ENCODE measurements at regions not wholly inside any gene's neighbourhood (a gene's known extent, or its start where the extent isn't known, plus 50 kb on each side); places are given as distances from the start of the nearest gene placed in this dataset.
A peak's percentile ranks its signal among the peaks of the same experiment; 100 is the strongest.
"Not testable (repeated sequence)": the region's sequence is repeated elsewhere in the genome, so short reads cannot be mapped to it uniquely, and the experiment has no call there.

GRCh38 chrX:68994135-68994890, 165.5 kb downstream of the EFNB1 start:
- DNase-seq, result peak; percentile 54

- DNase-seq, result no peak
These were observed 164.1 kb downstream of the EFNB1 start for GRCh38 chrX:68992821-68993397.

GRCh38 chrX:68991691-68992345, 163.0 kb downstream of the EFNB1 start:
- no peak for DNase-seq

- DNase-seq, result no peak
These were observed 162.1 kb downstream of the EFNB1 start for GRCh38 chrX:68990948-68991347.

GRCh38 chrX:68989865-68990606, 161.2 kb downstream of the EFNB1 start:
- no peak for DNase-seq

GRCh38 chrX:68989456-68989855, 160.6 kb downstream of the EFNB1 start:
- DNase-seq, result no peak

- DNase-seq, result no peak
These were observed 160.0 kb downstream of the EFNB1 start for GRCh38 chrX:68988865-68989264.

GRCh38 chrX:68985135-68985755, 156.4 kb downstream of the EFNB1 start:
- DNase-seq, result no peak

- no peak for DNase-seq
These were observed 154.4 kb downstream of the EFNB1 start for GRCh38 chrX:68983004-68983857.

- DNase-seq, result no peak
These were observed 153.7 kb downstream of the EFNB1 start for GRCh38 chrX:68982476-68982875.

GRCh38 chrX:68980906-68981616, 152.2 kb downstream of the EFNB1 start:
- no peak for DNase-seq

GRCh38 chrX:68978655-68979054, 149.8 kb downstream of the EFNB1 start:
- DNase-seq, result no peak

GRCh38 chrX:68978255-68978654, 149.4 kb downstream of the EFNB1 start:
- no peak for DNase-seq

- DNase-seq, result no peak
These were observed 124.5 kb downstream of the EFNB1 start for GRCh38 chrX:68953331-68953730.

GRCh38 chrX:68951942-68952619, 123.3 kb downstream of the EFNB1 start:
- DNase-seq, result not testable (repeated sequence)

- no peak for DNase-seq
These were observed 122.1 kb downstream of the EFNB1 start for GRCh38 chrX:68950937-68951336.

GRCh38 chrX:68947882-68948605, 119.2 kb downstream of the EFNB1 start:
- no peak for DNase-seq

- peak; percentile 3 for DNase-seq
These were observed 116.9 kb downstream of the EFNB1 start for GRCh38 chrX:68945603-68946228.

GRCh38 chrX:68945081-68945602, 116.3 kb downstream of the EFNB1 start:
- no peak for DNase-seq
